H9 (cell line): ENCODE measurements at regions not wholly inside any gene's neighbourhood (a gene's known extent, or its start where the extent isn't known, plus 50 kb on each side); places are given as distances from the start of the nearest gene placed in this dataset.

Source experiments
- DNase-seq: peaks from one replicate; pipeline ENCODE4 v3.0.0-alpha.2; 2017
- H2AFZ ChIP-seq: one replicate; pipeline ENCODE4 v1.6.1; 2013; ENCODE audit warnings: mild to moderate bottlenecking, low read length, control low read depth, moderate library complexity
- H2AK5ac ChIP-seq: 2 replicates; pipeline ENCODE4 v1.6.1; 2013; ENCODE audit warnings: low read length, control low read depth, mixed read lengths; ENCODE audit not compliant: insufficient read length
- H2BK120ac ChIP-seq: one replicate; pipeline ENCODE4 v1.6.1; 2013; ENCODE audit warnings: low read depth, mild to moderate bottlenecking, low read length, control low read depth, inconsistent platforms; ENCODE audit not compliant: poor library complexity, severe bottlenecking
- H2BK12ac ChIP-seq: 2 replicates; pipeline ENCODE4 v1.6.1; 2013; ENCODE audit warnings: low read length, control low read depth, mixed read lengths, low read depth; ENCODE audit not compliant: insufficient read length
- H2BK15ac ChIP-seq: 2 replicates; pipeline ENCODE4 v1.6.1; 2013; ENCODE audit warnings: low read depth, low read length, control low read depth
- H2BK20ac ChIP-seq: one replicate; pipeline ENCODE4 v1.6.1; 2013; ENCODE audit warnings: low read depth, mild to moderate bottlenecking, low read length, control low read depth, inconsistent platforms; ENCODE audit not compliant: poor library complexity, severe bottlenecking
- H2BK5ac ChIP-seq: 2 replicates; pipeline ENCODE4 v1.6.1; 2013; ENCODE audit warnings: low read length, control low read depth, mixed read lengths; ENCODE audit not compliant: insufficient read length
- H3K14ac ChIP-seq: 2 replicates; pipeline ENCODE4 v1.6.1; 2013; ENCODE audit warnings: low read length, control low read depth; ENCODE audit not compliant: insufficient read depth
- H3K18ac ChIP-seq: 2 replicates; pipeline ENCODE4 v1.6.1; 2013; ENCODE audit warnings: low read depth, mild to moderate bottlenecking, mixed read lengths, low read length, control low read depth; ENCODE audit not compliant: insufficient read length
- H3K23ac ChIP-seq: 2 replicates; pipeline ENCODE4 v1.6.1; 2013; ENCODE audit warnings: low read length, control low read depth, mixed read lengths, low read depth; ENCODE audit not compliant: insufficient read length
- H3K23me2 ChIP-seq: 2 replicates; pipeline ENCODE4 v1.6.1; 2013; ENCODE audit warnings: low read depth, mild to moderate bottlenecking, mixed read lengths, low read length, control low read depth; ENCODE audit not compliant: insufficient read length, poor library complexity, severe bottlenecking
- H3K27ac ChIP-seq: 2 replicates; pipeline ENCODE4 v1.5.1; 2013; ENCODE audit warnings: low read length, control low read depth, mixed read lengths, low read depth; ENCODE audit not compliant: insufficient read length
- H3K27me3 ChIP-seq: 2 replicates; pipeline ENCODE4 v1.6.1; 2013; ENCODE audit warnings: low read length, control low read depth, inconsistent platforms; ENCODE audit not compliant: insufficient read depth
- H3K4ac ChIP-seq: 2 replicates; pipeline ENCODE4 v1.6.1; 2013; ENCODE audit warnings: low read depth, mild to moderate bottlenecking, control low read depth, inconsistent platforms, low read length, moderate library complexity
- H3K4me1 ChIP-seq: 2 replicates; pipeline ENCODE4 v1.6.1; 2013; ENCODE audit warnings: low read length, control low read depth, inconsistent platforms; ENCODE audit not compliant: insufficient read depth
- H3K4me2 ChIP-seq: 2 replicates; pipeline ENCODE4 v1.6.1; 2013; ENCODE audit warnings: low read length, control low read depth, mixed read lengths; ENCODE audit not compliant: insufficient read length, insufficient read depth
- H3K56ac ChIP-seq: 2 replicates; pipeline ENCODE4 v1.6.1; 2013; ENCODE audit warnings: low read depth, mild to moderate bottlenecking, mixed read lengths, low read length, control low read depth; ENCODE audit not compliant: insufficient read length
- H3K79me1 ChIP-seq: 2 replicates; pipeline ENCODE4 v1.6.1; 2013; ENCODE audit warnings: low read depth, mild to moderate bottlenecking, moderate library complexity, low read length, control low read depth, inconsistent platforms; ENCODE audit not compliant: insufficient read depth, poor library complexity, severe bottlenecking
- H3K79me2 ChIP-seq: 2 replicates; pipeline ENCODE4 v1.6.1; 2013; ENCODE audit warnings: low read length, control low read depth, inconsistent platforms; ENCODE audit not compliant: insufficient read depth
- H3K9ac ChIP-seq: 2 replicates; pipeline ENCODE4 v1.6.1; 2013; ENCODE audit warnings: low read length, control low read depth, mixed read lengths; ENCODE audit not compliant: insufficient read length; ENCODE audit errors: extremely low read depth
- H3K9me3 ChIP-seq: one replicate; pipeline ENCODE4 v1.6.1; 2013; ENCODE audit warnings: low read depth, low read length, inconsistent platforms; ENCODE audit not compliant: control insufficient read depth
- H3T11ph ChIP-seq: one replicate; pipeline ENCODE4 v1.6.1; 2013; ENCODE audit warnings: mild to moderate bottlenecking, low read length, control low read depth, inconsistent platforms
- H4K20me1 ChIP-seq: one replicate; pipeline ENCODE4 v1.6.1; 2013; ENCODE audit not compliant: control insufficient read depth, insufficient read length, insufficient read depth
- H4K5ac ChIP-seq: 2 replicates; pipeline ENCODE4 v1.6.1; 2013; ENCODE audit warnings: low read depth, mild to moderate bottlenecking, mixed read lengths, low read length, control low read depth; ENCODE audit not compliant: insufficient read length
- H4K8ac ChIP-seq: replicated peaks from 2 replicates; pipeline ENCODE4 v1.6.1; 2013; ENCODE audit warnings: low read length, control low read depth, mixed read lengths, low read depth; ENCODE audit not compliant: insufficient read length
- H4K91ac ChIP-seq: 2 replicates; pipeline ENCODE4 v1.6.1; 2013; ENCODE audit warnings: low read depth, mild to moderate bottlenecking, moderate library complexity, mixed read lengths, low read length, control low read depth; ENCODE audit not compliant: insufficient read length
- H3K27ac Mint-ChIP-seq, 3 experiments: 2 replicates in 2 of 3; 3 replicates in 1 of 3; pipeline ENCODE4 v1.8.0; 2020 to 2021; ENCODE audit warnings: mixed read lengths in 3 of 3, mild to moderate bottlenecking in 1 of 3, moderate library complexity in 1 of 3
- H3K27me3 Mint-ChIP-seq: 2 replicates; pipeline ENCODE4 v1.8.0; 2021; ENCODE audit warnings: low read depth, mild to moderate bottlenecking, moderate library complexity, mixed read lengths
- H3K36me3 Mint-ChIP-seq, 3 experiments: 2 replicates in 2 of 3; 3 replicates in 1 of 3; pipeline ENCODE4 v1.8.0; 2020 to 2021; ENCODE audit warnings: low read depth in 3 of 3, mixed read lengths in 3 of 3; ENCODE audit not compliant: insufficient read depth in 1 of 3
- H3K4me1 Mint-ChIP-seq, 2 experiments: 2 replicates each; pipeline ENCODE4 v1.8.0; 2020; ENCODE audit warnings: mixed read lengths in 2 of 2
- H3K4me3 Mint-ChIP-seq, 2 experiments: 2 replicates in 1 of 2; 3 replicates in 1 of 2; pipeline ENCODE4 v1.8.0; 2020 to 2021; ENCODE audit warnings: mild to moderate bottlenecking in 2 of 2, mixed read lengths in 2 of 2, moderate library complexity in 1 of 2
- H3K9me3 Mint-ChIP-seq, 2 experiments: 2 replicates in 1 of 2; 3 replicates in 1 of 2; pipeline ENCODE4 v1.8.0; 2020; ENCODE audit warnings: mild to moderate bottlenecking in 2 of 2, mixed read lengths in 2 of 2, moderate library complexity in 1 of 2
- WGBS: extraction: QIAGEN DNeasy Blood & Tissue Kit; methylation state at CpG from one replicate; pipeline ENCODE4 v1.1.7; 2013; ENCODE audit warnings: missing lambda C conversion rate, low lambda C conversion rate, mixed read lengths; ENCODE audit not compliant: insufficient read length; ENCODE audit errors: extremely low coverage; 5-methylcytosine and 5-hydroxymethylcytosine counted together
- TF ChIP-seq, protein P1 (sequence below): fragments of 200-600 bp; sonication (generic); conservative IDR thresholded peaks from 3 replicates; pipeline ENCODE4 v1.8.0; 2021; ENCODE audit warnings: antibody characterized with exemption, mild to moderate bottlenecking

DNA sequence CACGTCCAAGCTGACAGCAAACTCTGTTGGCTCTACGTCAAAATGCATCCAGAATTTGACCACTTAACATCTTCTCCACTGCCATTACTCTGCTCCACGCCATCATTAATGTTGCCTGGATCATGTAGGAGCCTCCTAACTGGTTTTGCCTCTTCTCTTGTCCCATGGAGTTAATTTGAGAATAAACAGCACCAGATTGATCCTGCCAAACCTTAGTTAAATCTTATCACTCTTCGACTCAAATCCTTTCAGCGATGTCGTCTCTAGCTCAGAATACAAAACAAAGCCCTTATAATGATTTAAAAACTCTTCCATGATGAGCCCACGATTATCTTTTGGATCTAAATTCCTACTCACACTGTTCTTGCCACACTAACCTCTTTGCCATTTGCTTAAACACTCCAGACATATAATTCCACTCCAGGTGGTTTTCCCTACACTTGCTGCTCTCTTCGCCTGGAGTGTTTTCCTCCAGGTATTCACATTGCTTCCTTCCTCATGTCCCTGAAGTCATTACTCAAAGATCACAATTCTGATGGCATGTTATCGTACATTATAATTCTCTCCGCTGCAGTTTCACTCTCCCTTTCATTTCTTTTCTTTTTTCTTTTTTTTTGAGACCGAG, 90.7 kb upstream of the KCNK2 start:
- no peaks in the 10 kb centered on the region for H3K36me3 Mint-ChIP-seq
- Histone ChIP-seq H2BK12ac (no peak overlapping the region), H3K79me2 (no peaks in the 10 kb centered on the region), H2BK15ac (no peak overlapping the region), H2AK5ac (no peak overlapping the region), H3K9ac (no peak overlapping the region), H2BK5ac (no peak overlapping the region), H3K56ac (no peak overlapping the region), H2BK120ac (no peak overlapping the region), H3K23me2 (no peaks in the 10 kb centered on the region), H2AFZ (no peak overlapping the region), H3K27ac (no peak overlapping the region), H4K8ac (no peak overlapping the region), H3K23ac (no peak overlapping the region), H3K4me2 (no peak overlapping the region), H3K9me3 (no peaks in the 10 kb centered on the region), H3T11ph (no peak overlapping the region), H3K4me1 (no peaks in the 10 kb centered on the region), H4K5ac (no peak overlapping the region), H3K4ac (no peak overlapping the region), H4K20me1 (no peaks in the 10 kb centered on the region), H3K27me3 (no peaks in the 10 kb centered on the region), H4K91ac (no peak overlapping the region), H3K79me1 (no peaks in the 10 kb centered on the region), H3K14ac (no peak overlapping the region), H3K18ac (no peak overlapping the region), H2BK20ac (no peak overlapping the region)
- whole genome bisulfite sequencing, result no CpG with 5 or more reads among the region's 11 CpGs
- no peak for DNase-seq
- peaks cover 7 to 10% of the 10 kb centered on the region in 2 experiments for H3K4me1 Mint-ChIP-seq
- no peaks in the 10 kb centered on the region for H3K9me3 Mint-ChIP-seq
- no peak overlapping the region for H3K27ac Mint-ChIP-seq
- TF ChIP-seq, protein P1, sequence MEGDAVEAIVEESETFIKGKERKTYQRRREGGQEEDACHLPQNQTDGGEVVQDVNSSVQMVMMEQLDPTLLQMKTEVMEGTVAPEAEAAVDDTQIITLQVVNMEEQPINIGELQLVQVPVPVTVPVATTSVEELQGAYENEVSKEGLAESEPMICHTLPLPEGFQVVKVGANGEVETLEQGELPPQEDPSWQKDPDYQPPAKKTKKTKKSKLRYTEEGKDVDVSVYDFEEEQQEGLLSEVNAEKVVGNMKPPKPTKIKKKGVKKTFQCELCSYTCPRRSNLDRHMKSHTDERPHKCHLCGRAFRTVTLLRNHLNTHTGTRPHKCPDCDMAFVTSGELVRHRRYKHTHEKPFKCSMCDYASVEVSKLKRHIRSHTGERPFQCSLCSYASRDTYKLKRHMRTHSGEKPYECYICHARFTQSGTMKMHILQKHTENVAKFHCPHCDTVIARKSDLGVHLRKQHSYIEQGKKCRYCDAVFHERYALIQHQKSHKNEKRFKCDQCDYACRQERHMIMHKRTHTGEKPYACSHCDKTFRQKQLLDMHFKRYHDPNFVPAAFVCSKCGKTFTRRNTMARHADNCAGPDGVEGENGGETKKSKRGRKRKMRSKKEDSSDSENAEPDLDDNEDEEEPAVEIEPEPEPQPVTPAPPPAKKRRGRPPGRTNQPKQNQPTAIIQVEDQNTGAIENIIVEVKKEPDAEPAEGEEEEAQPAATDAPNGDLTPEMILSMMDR, result no peak
- H3K4me3 Mint-ChIP-seq, result no peak overlapping the region
- H3K27me3 Mint-ChIP-seq, result no peaks in the 10 kb centered on the region
